Activated CD8-positive, alpha-beta memory T cell treated with anti-CD3 and anti-CD28 coated beads for 1 hour (primary cell): ENCODE measurements at regions not wholly inside any gene's neighbourhood (a gene's known extent, or its start where the extent isn't known, plus 50 kb on each side); places are given as distances from the start of the nearest gene placed in this dataset.
"Not testable (repeated sequence)": the region's sequence is repeated elsewhere in the genome, so short reads cannot be mapped to it uniquely, and the experiment has no call there.

Experiments used
- DNase-seq, 2 donors: peaks; one replicate each; pipeline ENCODE4 v3.0.0-alpha.2; 2020; ENCODE audit warnings: low read depth in 1 of 2; ENCODE audit errors: extremely low read depth in 1 of 2

GRCh38 chr9:110081395-110081794 lies 126.6 kb downstream of the C9orf152 start:
- DNase-seq = no peak

- DNase-seq = no peak
These were observed 124.1 kb downstream of the C9orf152 start for GRCh38 chr9:110083866-110084265.

- no peak for DNase-seq
These were observed 121.4 kb downstream of the C9orf152 start for GRCh38 chr9:110086537-110086936.

- no peak for DNase-seq
These were observed 120.4 kb downstream of the C9orf152 start for GRCh38 chr9:110087605-110088004.

- DNase-seq = no peak
These were observed 119.9 kb downstream of the C9orf152 start for GRCh38 chr9:110088099-110088498.

- no peak for DNase-seq
These were observed 118.1 kb downstream of the C9orf152 start for GRCh38 chr9:110089681-110090370.

GRCh38 chr9:110092792-110093191 lies 115.2 kb downstream of the C9orf152 start:
- no peak for DNase-seq

- no peak for DNase-seq
These were observed 114.5 kb downstream of the C9orf152 start for GRCh38 chr9:110093417-110093816.

GRCh38 chr9:110093871-110094270 lies 114.1 kb downstream of the C9orf152 start:
- DNase-seq = no peak

- DNase-seq = no peak
These were observed 112.8 kb downstream of the C9orf152 start for GRCh38 chr9:110095161-110095595.

- DNase-seq = no peak
These were observed 112.2 kb downstream of the C9orf152 start for GRCh38 chr9:110095776-110096175.

GRCh38 chr9:110096674-110097073 lies 111.3 kb downstream of the C9orf152 start:
- DNase-seq = not testable (repeated sequence)

- DNase-seq = no peak
These were observed 108.5 kb downstream of the C9orf152 start for GRCh38 chr9:110099236-110100095.

- DNase-seq = no peak
These were observed 106.3 kb downstream of the C9orf152 start for GRCh38 chr9:110101531-110102161.

- DNase-seq = no peak
These were observed 104.7 kb downstream of the C9orf152 start for GRCh38 chr9:110103257-110103656.

GRCh38 chr9:110104261-110104809 lies 103.6 kb downstream of the C9orf152 start:
- DNase-seq = no peak

- no peak for DNase-seq
These were observed 102.9 kb downstream of the C9orf152 start for GRCh38 chr9:110105107-110105506.

- no peak for DNase-seq
These were observed 101.3 kb downstream of the C9orf152 start for GRCh38 chr9:110106661-110107060.

GRCh38 chr9:110109333-110110092 lies 98.4 kb downstream of the C9orf152 start:
- no peak for DNase-seq

- DNase-seq = no peak
These were observed 97.8 kb downstream of the C9orf152 start for GRCh38 chr9:110110154-110110553.

GRCh38 chr9:110111868-110112267 lies 96.1 kb downstream of the C9orf152 start:
- no peak for DNase-seq
